Caco-2 (cell line): ENCODE measurements at regions not wholly inside any gene's neighbourhood (a gene's known extent, or its start where the extent isn't known, plus 50 kb on each side); places are given as distances from the start of the nearest gene placed in this dataset.

Source experiments
- BruUV-seq: library from RNA; stranded (reverse); fragments of 400-500 nt; replicated peaks from 2 replicates; lab custom pipeline; 2021; lab: Mats Ljungman, UMichigan
- CTCF ChIA-PET: fragments of 300-600 bp; sonication (Branson Sonifier 250); formaldehyde crosslinking; loops from one replicate; lab custom pipeline; 2022; ENCODE audit warnings: antibody characterized with exemption; lab: Charles Lee
- POLR2A ChIA-PET: fragments of 300-600 bp; sonication (Branson Sonifier 250); formaldehyde crosslinking; loops from one replicate; lab custom pipeline; 2022; ENCODE audit warnings: antibody characterized with exemption; lab: Charles Lee
- DNase-seq, 2 experiments: peaks; one replicate each; pipeline versions ENCODE4 v3.0.0 to v3.0.0-alpha.2; 2020 to 2022
- H3K27me3 ChIP-seq: replicated peaks from 2 replicates; pipeline ENCODE4 v1.6.0; 2011; ENCODE audit warnings: low read length; ENCODE audit not compliant: control insufficient read depth, insufficient read depth
- H3K36me3 ChIP-seq: 2 replicates; pipeline ENCODE4 v1.5.1; 2011; ENCODE audit warnings: low read length; ENCODE audit not compliant: control insufficient read depth, insufficient read depth
- H3K4me1 ChIP-seq: fragments of 250-450 bp; sonication (Bioruptor Pico); 2 replicates; pipeline ENCODE4 v1.5.1; 2020; ENCODE audit warnings: mild to moderate bottlenecking
- H3K4me3 ChIP-seq: 2 replicates; pipeline ENCODE4 v1.5.1; 2011; ENCODE audit warnings: low read depth, mild to moderate bottlenecking, control low read depth, low read length
- H3K9me3 ChIP-seq: fragments of 250-450 bp; sonication (Bioruptor Pico); 2 replicates; pipeline ENCODE4 v1.5.1; 2020; ENCODE audit warnings: mild to moderate bottlenecking, moderate library complexity
- H3K27ac Mint-ChIP-seq: one replicate; pipeline ENCODE4 v1.8.0; 2022; ENCODE audit warnings: mixed read lengths; ENCODE audit not compliant: unreplicated experiment
- H3K27me3 Mint-ChIP-seq: one replicate; pipeline ENCODE4 v1.8.0; 2022; ENCODE audit warnings: mixed read lengths; ENCODE audit not compliant: insufficient read depth, unreplicated experiment
- H3K36me3 Mint-ChIP-seq: one replicate; pipeline ENCODE4 v1.8.0; 2022; ENCODE audit warnings: mild to moderate bottlenecking, mixed read lengths; ENCODE audit not compliant: insufficient read depth, unreplicated experiment
- H3K4me1 Mint-ChIP-seq: one replicate; pipeline ENCODE4 v1.8.0; 2022; ENCODE audit warnings: low read depth, mixed read lengths; ENCODE audit not compliant: unreplicated experiment
- H3K4me3 Mint-ChIP-seq: one replicate; pipeline ENCODE4 v1.8.0; 2022; ENCODE audit warnings: mild to moderate bottlenecking, moderate library complexity, mixed read lengths; ENCODE audit not compliant: unreplicated experiment
- H3K9me3 Mint-ChIP-seq: one replicate; pipeline ENCODE4 v1.8.0; 2022; ENCODE audit warnings: mixed read lengths; ENCODE audit not compliant: unreplicated experiment
- intact Hi-C: fragments of 100-400 bp; cut with micrococcal nuclease; formaldehyde crosslinking; loops from one replicate; pipeline ENCODE4 v1.10.0; 2022; ENCODE audit not compliant: unreplicated experiment
- TF ChIP-seq, protein P1 (sequence below), 2 experiments: fragments of 200-600 bp in 1 of 2; IDR thresholded peaks; 1 replicate in 1 of 2; 2 replicates in 1 of 2; pipeline versions ENCODE4 v1.5.1 to v1.8.0; 2011 to 2022; ENCODE audit warnings: antibody characterized with exemption in 1 of 2, control low read depth in 1 of 2, inconsistent platforms in 1 of 2, low read depth in 1 of 2, low read length in 1 of 2, mild to moderate bottlenecking in 1 of 2, moderate library complexity in 1 of 2; ENCODE audit not compliant: insufficient read depth in 1 of 2, severe bottlenecking in 1 of 2, unreplicated experiment in 1 of 2

DNA sequence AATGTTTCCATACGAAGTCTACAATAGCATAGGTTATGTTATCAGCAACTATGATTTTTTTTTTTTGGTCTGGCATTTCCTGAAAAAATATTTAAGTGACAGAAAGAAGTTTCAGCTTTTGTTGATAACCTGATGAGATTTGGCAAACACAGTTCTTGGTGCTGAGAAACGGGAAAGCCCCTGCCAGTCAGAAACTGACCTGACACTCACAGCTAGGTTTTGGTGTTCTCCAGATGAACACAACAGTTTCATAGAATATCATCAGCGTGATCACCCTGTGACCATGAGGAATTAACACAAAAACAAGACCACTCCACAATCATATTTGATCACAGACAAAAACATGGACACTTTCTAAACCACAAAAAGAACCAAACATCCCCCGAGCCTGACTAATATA, 152.5 kb upstream of the DCAF8L1 start:
- CTCF ChIA-PET, result no interaction called here
- POLR2A ChIA-PET, result no interaction called here

GRCh38 chrX:28127662-28128061, 146.4 kb upstream of the DCAF8L1 start:
- no TSS peak for BruUV-seq
- TF ChIP-seq, protein P1, sequence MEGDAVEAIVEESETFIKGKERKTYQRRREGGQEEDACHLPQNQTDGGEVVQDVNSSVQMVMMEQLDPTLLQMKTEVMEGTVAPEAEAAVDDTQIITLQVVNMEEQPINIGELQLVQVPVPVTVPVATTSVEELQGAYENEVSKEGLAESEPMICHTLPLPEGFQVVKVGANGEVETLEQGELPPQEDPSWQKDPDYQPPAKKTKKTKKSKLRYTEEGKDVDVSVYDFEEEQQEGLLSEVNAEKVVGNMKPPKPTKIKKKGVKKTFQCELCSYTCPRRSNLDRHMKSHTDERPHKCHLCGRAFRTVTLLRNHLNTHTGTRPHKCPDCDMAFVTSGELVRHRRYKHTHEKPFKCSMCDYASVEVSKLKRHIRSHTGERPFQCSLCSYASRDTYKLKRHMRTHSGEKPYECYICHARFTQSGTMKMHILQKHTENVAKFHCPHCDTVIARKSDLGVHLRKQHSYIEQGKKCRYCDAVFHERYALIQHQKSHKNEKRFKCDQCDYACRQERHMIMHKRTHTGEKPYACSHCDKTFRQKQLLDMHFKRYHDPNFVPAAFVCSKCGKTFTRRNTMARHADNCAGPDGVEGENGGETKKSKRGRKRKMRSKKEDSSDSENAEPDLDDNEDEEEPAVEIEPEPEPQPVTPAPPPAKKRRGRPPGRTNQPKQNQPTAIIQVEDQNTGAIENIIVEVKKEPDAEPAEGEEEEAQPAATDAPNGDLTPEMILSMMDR (IDR thresholded peaks at IDR 0.05; ENCODE audit: insufficient read depth in 1 of 2, low read depth in 1 of 2, low read length in 1 of 2, severe bottlenecking in 1 of 2, unreplicated experiment in 1 of 2), result no peak
- H3K4me1 Mint-ChIP-seq, result no peaks in the 10 kb centered on the region
- intact Hi-C loops, result no loop called here
- no peaks in the 10 kb centered on the region for H3K9me3 Mint-ChIP-seq
- no peaks in the 10 kb centered on the region for H3K27me3 ChIP-seq
- no peak for DNase-seq
- CTCF ChIA-PET, result no interaction called here
- H3K4me3 ChIP-seq, result no peak overlapping the region
- H3K4me1 ChIP-seq, result no peaks in the 10 kb centered on the region
- POLR2A ChIA-PET, result no interaction called here
- no peaks in the 10 kb centered on the region for H3K9me3 ChIP-seq
- H3K27me3 Mint-ChIP-seq, result peaks cover 3% of the 10 kb centered on the region
- no peaks in the 10 kb centered on the region for H3K36me3 ChIP-seq
- H3K36me3 Mint-ChIP-seq, result no peaks in the 10 kb centered on the region
- no peak overlapping the region for H3K4me3 Mint-ChIP-seq
- no peak overlapping the region for H3K27ac Mint-ChIP-seq

More for the DNA sequence above, 152.5 kb upstream of the DCAF8L1 start:
- H3K36me3 Mint-ChIP-seq, result no peaks in the 10 kb centered on the region
- TF ChIP-seq, protein P1 (IDR thresholded peaks at IDR 0.05; ENCODE audit: insufficient read depth in 1 of 2, low read depth in 1 of 2, low read length in 1 of 2, severe bottlenecking in 1 of 2, unreplicated experiment in 1 of 2), result no peak
- Histone ChIP-seq H3K36me3 (no peaks in the 10 kb centered on the region), H3K4me1 (no peaks in the 10 kb centered on the region), H3K4me3 (no peak overlapping the region), H3K27me3 (no peaks in the 10 kb centered on the region), H3K9me3 (no peaks in the 10 kb centered on the region)
- H3K27ac Mint-ChIP-seq, result no peak overlapping the region
- H3K9me3 Mint-ChIP-seq, result no peaks in the 10 kb centered on the region
- intact Hi-C loops, result no loop called here
- no peaks in the 10 kb centered on the region for H3K27me3 Mint-ChIP-seq
- BruUV-seq, result no TSS peak
- H3K4me3 Mint-ChIP-seq, result no peak overlapping the region
- DNase-seq, result no peak
- H3K4me1 Mint-ChIP-seq, result no peaks in the 10 kb centered on the region

DNA sequence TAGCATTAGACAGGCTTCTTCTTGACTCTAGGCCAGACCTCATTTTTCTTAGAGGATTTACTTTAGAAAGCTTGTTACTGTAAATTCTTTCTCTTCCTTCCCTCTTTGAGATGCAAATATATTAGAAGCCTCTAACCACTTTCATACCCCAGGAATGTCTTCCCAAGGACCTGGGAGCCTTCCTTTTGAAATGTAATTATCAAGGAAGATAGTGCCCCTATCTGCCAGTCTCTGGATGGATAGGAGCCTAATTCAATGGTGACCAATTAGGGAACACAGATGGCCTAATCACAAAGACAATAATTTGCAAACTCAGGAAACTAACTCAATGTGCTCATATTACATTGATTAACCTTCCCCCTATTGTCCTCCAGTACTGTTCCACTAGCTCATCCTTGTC, 145.6 kb upstream of the DCAF8L1 start:
- TF ChIP-seq, protein P1 (IDR thresholded peaks at IDR 0.05; ENCODE audit: insufficient read depth in 1 of 2, low read depth in 1 of 2, low read length in 1 of 2, severe bottlenecking in 1 of 2, unreplicated experiment in 1 of 2), result no peak
- no peak overlapping the region for H3K4me3 Mint-ChIP-seq
- CTCF ChIA-PET, result no interaction called here
- no peaks in the 10 kb centered on the region for H3K4me1 ChIP-seq
- H3K4me3 ChIP-seq, result no peak overlapping the region
- POLR2A ChIA-PET, result no interaction called here
- no peak overlapping the region for H3K27ac Mint-ChIP-seq
- DNase-seq, result no peak
- BruUV-seq, result no TSS peak
- H3K27me3 Mint-ChIP-seq, result peaks cover 3% of the 10 kb centered on the region
- intact Hi-C loops, result no loop called here
- H3K36me3 ChIP-seq, result no peaks in the 10 kb centered on the region
- no peaks in the 10 kb centered on the region for H3K9me3 ChIP-seq
- H3K4me1 Mint-ChIP-seq, result no peaks in the 10 kb centered on the region
- H3K9me3 Mint-ChIP-seq, result no peaks in the 10 kb centered on the region
- H3K36me3 Mint-ChIP-seq, result no peaks in the 10 kb centered on the region
- no peaks in the 10 kb centered on the region for H3K27me3 ChIP-seq
